GM19455 (cell line): ENCODE measurements at regions not wholly inside any gene's neighbourhood (a gene's known extent, or its start where the extent isn't known, plus 50 kb on each side); places are given as distances from the start of the nearest gene placed in this dataset.

Source experiments
- ATAC-seq: cut with Tn5 transposase; IDR thresholded peaks from one replicate; pipeline ENCODE4 v1.9.1; 2021; ENCODE audit not compliant: unreplicated experiment

DNA sequence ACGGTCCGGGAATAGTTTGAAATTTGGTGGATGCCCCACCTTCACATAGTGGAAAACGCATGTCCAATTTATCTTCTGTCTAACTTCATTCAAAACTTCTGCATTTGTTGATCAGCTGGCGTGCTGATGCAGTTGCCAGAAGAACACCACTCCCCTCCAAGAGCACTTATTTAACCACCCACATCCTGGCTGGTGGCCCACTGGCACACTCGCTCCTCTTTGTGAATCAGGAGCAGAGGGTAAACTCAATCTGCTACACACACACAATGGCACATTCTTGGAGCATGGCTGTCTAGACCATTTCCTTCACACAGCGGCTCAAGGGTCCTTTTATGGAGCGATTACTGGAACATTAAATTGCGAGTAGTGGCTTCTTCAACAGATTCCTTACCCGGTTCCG is 55.1 kb upstream of the CEP162 start:
- no peak for ATAC-seq

DNA sequence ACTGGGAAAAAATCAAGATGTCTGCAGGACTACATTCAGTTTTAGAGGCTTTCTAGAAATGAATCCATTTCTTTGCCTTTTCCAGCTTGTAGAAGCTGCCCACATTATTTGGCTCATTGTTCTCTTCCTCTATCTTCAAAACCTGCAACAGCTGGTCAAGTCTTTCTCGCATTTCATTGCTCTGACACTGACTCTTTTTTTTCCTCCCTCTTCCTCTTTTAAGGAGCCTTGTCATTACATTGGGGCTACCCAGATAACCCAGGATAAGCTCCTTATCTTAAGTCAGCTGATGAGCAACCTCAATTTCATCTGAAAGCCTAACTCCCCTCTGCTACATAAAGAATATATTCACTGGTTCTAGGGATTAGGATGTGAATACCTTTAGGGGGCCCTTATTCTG is 53.2 kb upstream of the CEP162 start:
- no peak for ATAC-seq

DNA sequence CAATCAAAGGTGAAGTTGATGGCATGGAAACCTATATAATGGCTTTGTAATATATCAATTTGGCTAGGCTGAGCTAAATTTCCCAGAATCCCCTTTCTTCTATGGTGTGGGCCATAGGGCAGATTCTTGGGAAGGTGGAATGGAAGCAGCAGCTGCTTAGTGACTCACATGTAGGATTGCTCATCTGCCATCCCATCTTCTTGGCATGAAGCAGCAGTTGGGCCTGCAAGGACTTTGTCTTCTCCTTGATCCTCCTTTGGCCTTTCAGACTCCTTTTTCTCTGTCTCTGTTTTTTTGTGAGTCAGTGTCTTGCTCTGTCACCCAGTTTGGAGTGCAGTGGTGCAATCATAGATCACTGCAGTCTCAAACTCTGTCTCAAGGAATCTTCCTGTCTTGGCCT is 52.6 kb upstream of the CEP162 start:
- no peak for ATAC-seq

DNA sequence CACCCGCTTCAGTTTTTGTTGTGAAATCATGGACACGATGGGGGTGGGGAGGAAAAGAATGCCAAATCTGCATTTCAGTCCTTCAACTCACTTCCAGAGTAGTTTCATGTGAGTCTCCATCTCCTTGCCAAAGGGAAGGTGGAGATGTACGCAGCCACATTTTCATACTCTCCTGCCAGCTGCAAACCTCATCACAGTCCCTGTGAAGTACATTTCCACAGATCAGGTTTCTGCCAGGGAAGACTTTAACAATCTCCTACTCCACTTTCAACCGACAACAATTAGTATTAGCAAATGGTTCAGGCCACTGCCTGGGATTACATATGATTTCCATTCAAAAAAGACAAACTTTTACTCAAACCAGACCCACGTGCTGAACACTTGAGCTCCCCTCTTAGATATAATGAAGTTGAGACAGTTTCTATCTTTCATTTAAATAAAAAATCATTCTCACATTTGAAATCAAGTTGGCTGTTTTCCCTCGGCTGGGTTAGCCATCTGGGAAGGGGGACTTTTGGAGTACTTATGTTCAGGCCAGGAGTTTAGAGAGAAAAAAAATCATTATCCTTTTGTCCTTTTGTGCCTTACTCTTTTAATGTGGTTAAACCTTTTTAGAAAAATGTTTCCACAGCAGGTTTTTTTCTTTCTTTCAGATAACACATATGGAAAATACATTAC is 51.0 kb upstream of the CEP162 start:
- ATAC-seq: no peak
